Left lung (tissue), 4 donors: ENCODE measurements at regions not wholly inside any gene's neighbourhood (a gene's known extent, or its start where the extent isn't known, plus 50 kb on each side); places are given as distances from the start of the nearest gene placed in this dataset.

Experiments used
- ATAC-seq: fragments of 200-7000 bp; cut with Tn5 transposase; one replicate; pipeline ENCODE4 v1.9.1; 2020; ENCODE audit warnings: moderate library complexity
- DNase-seq, 4 donors: peaks; one replicate each; pipeline ENCODE4 v3.0.0-alpha.2; 2013 to 2020
- H3K27ac ChIP-seq, 2 donors: fragments of 200-600 bp; sonication (generic) in 1 of 2; one replicate each; pipeline versions ENCODE4 v1.5.0 to v1.8.0; 2020 to 2021
- H3K27me3 ChIP-seq, 2 donors: fragments of 200-600 bp; sonication (generic) in 1 of 2; one replicate each; pipeline versions ENCODE4 v1.5.0 to v1.8.0; 2020 to 2021
- H3K36me3 ChIP-seq, 2 donors: fragments of 200-600 bp; sonication (generic) in 1 of 2; one replicate each; pipeline versions ENCODE4 v1.5.0 to v1.8.0; 2020 to 2021
- H3K4me1 ChIP-seq, 2 donors: fragments of 200-600 bp; one replicate each; pipeline ENCODE4 v1.8.0; 2021
- H3K4me3 ChIP-seq, 2 donors: fragments of 200-600 bp; sonication (generic) in 1 of 2; one replicate each; pipeline versions ENCODE4 v1.5.0 to v1.8.0; 2020 to 2021; ENCODE audit warnings: mild to moderate bottlenecking in 1 of 2
- H3K9me3 ChIP-seq, 2 donors: fragments of 200-600 bp; sonication (generic) in 1 of 2; one replicate each; pipeline versions ENCODE4 v1.5.0 to v1.8.0; 2020 to 2021
- intact Hi-C, 2 donors: fragments of 100-400 bp; cut with DNase I; formaldehyde crosslinking; loops; one replicate each; pipeline versions ENCODE4 v1.11.2 to v1.14.2; 2022
- TF ChIP-seq, protein P1 (sequence below), 2 donors: fragments of 200-600 bp; sonication (generic) in 1 of 2; IDR thresholded peaks; one replicate each; pipeline versions ENCODE4 v1.5.0 to v1.8.0; 2021; ENCODE audit warnings: antibody characterized with exemption in 2 of 2
- donor health status: DM: no; HTN: yes; CAD: no.
- donor health status: DM: no; HTN: no; CAD: no.

- H3K9me3 ChIP-seq, result no peaks in the 10 kb centered on the region
- intact Hi-C loops, result no loop called here
- no peak overlapping the region for H3K4me3 ChIP-seq
- no peaks in the 10 kb centered on the region for H3K4me1 ChIP-seq
- H3K36me3 ChIP-seq, result no peaks in the 10 kb centered on the region
- TF ChIP-seq, protein P1, sequence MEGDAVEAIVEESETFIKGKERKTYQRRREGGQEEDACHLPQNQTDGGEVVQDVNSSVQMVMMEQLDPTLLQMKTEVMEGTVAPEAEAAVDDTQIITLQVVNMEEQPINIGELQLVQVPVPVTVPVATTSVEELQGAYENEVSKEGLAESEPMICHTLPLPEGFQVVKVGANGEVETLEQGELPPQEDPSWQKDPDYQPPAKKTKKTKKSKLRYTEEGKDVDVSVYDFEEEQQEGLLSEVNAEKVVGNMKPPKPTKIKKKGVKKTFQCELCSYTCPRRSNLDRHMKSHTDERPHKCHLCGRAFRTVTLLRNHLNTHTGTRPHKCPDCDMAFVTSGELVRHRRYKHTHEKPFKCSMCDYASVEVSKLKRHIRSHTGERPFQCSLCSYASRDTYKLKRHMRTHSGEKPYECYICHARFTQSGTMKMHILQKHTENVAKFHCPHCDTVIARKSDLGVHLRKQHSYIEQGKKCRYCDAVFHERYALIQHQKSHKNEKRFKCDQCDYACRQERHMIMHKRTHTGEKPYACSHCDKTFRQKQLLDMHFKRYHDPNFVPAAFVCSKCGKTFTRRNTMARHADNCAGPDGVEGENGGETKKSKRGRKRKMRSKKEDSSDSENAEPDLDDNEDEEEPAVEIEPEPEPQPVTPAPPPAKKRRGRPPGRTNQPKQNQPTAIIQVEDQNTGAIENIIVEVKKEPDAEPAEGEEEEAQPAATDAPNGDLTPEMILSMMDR (IDR thresholded peaks at IDR 0.05), result no peak
- DNase-seq (no peak), ATAC-seq (no peak)
- no peak overlapping the region for H3K27ac ChIP-seq
- no peaks in the 10 kb centered on the region for H3K27me3 ChIP-seq
Observed at GRCh38 chr6:67184405-67184804, 1450.7 kb upstream of the ADGRB3 start.

GRCh38 chr6:67175101-67175500, 1460.0 kb upstream of the ADGRB3 start:
- Histone ChIP-seq H3K27me3 (no peaks in the 10 kb centered on the region), H3K36me3 (no peaks in the 10 kb centered on the region), H3K4me1 (no peaks in the 10 kb centered on the region), H3K27ac (no peak overlapping the region), H3K9me3 (no peaks in the 10 kb centered on the region), H3K4me3 (no peak overlapping the region)
- DNase-seq (no peak), ATAC-seq (no peak)
- TF ChIP-seq, protein P1 (IDR thresholded peaks at IDR 0.05), result no peak
- intact Hi-C loops, result no loop called here

GRCh38 chr6:67165606-67166005, 1458.6 kb upstream of the EYS start:
- peaks cover 0 to 8% of the 10 kb centered on the region in 2 donors for H3K9me3 ChIP-seq
- no peak overlapping the region for H3K4me3 ChIP-seq
- H3K36me3 ChIP-seq, result no peaks in the 10 kb centered on the region
- H3K4me1 ChIP-seq, result no peaks in the 10 kb centered on the region
- ATAC-seq (no peak), DNase-seq (no peak)
- TF ChIP-seq, protein P1 (IDR thresholded peaks at IDR 0.05), result no peak
- intact Hi-C loops, result no loop called here
- H3K27ac ChIP-seq, result no peak overlapping the region
- no peaks in the 10 kb centered on the region for H3K27me3 ChIP-seq

DNA sequence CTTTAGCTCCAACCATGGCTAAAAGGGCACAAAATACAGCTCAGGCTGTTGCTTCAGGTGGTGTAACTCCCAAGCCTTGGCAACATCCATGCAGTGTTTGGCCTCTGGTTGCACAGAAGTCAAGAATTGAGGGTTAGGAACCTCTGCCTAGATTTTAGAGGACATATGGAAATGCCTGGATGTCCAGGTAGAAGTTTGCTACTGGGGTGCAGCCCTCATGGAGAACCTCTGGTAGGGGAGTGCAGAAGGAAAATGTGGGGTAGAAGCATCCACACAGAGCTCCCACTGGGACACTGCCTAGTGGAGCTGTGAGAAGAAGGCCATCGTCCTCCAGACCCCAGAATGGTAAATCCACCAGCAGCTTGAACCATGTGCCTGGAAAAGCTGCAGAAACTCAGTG, 1453.8 kb upstream of the EYS start:
- peaks cover 0 to 18% of the 10 kb centered on the region in 2 donors for H3K9me3 ChIP-seq
- TF ChIP-seq, protein P1 (IDR thresholded peaks at IDR 0.05), result no peak
- DNase-seq (no peak), ATAC-seq (no peak)
- intact Hi-C loops, result no loop called here
- H3K4me3 ChIP-seq, result no peak overlapping the region
- H3K36me3 ChIP-seq, result no peaks in the 10 kb centered on the region
- H3K27me3 ChIP-seq, result no peaks in the 10 kb centered on the region
- H3K27ac ChIP-seq, result no peak overlapping the region
- no peaks in the 10 kb centered on the region for H3K4me1 ChIP-seq

DNA sequence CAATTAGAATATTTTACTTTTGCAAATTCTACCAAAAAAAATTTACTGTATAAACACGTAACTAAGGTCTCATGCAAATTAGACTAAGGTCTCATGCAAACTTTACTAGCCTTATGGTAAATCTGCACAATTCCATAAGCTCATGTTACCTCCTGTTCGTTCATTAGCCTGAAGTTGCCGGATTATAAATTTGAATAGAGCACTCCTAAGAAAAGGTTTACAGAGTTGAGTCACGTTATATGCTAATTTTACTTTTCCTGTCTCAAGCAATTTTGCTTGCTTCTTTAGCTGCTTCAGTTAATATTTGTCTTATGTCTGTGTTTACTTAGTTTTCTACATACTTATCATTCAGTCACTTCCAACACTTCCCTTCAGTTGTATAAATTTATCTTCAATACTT, 1434.0 kb upstream of the EYS start:
- H3K36me3 ChIP-seq, result no peaks in the 10 kb centered on the region
- no peak overlapping the region for H3K4me3 ChIP-seq
- no peak overlapping the region for H3K27ac ChIP-seq
- intact Hi-C loops, result no loop called here
- peaks cover 0 to 8% of the 10 kb centered on the region in 2 donors for H3K9me3 ChIP-seq
- DNase-seq (no peak), ATAC-seq (no peak)
- TF ChIP-seq, protein P1 (IDR thresholded peaks at IDR 0.05), result no peak
- H3K4me1 ChIP-seq, result no peaks in the 10 kb centered on the region
- no peaks in the 10 kb centered on the region for H3K27me3 ChIP-seq
